CD4-positive, alpha-beta T cell treated with Interleukin-6 for 4 hours (primary cell): ENCODE measurements at regions not wholly inside any gene's neighbourhood (a gene's known extent, or its start where the extent isn't known, plus 50 kb on each side); places are given as distances from the start of the nearest gene placed in this dataset.

Experiments
- DNase-seq: peaks from one replicate; pipeline ENCODE4 v3.0.0-alpha.2; 2020; ENCODE audit warnings: mixed read lengths

- no peak for DNase-seq
Measured at GRCh38 chr3:105174017-105174615, 192.6 kb upstream of the ALCAM start.

GRCh38 chr3:105177576-105177975, 189.1 kb upstream of the ALCAM start:
- DNase-seq: no peak

GRCh38 chr3:105187344-105187743, 179.4 kb upstream of the ALCAM start:
- DNase-seq: no peak

GRCh38 chr3:105195260-105195659, 171.4 kb upstream of the ALCAM start:
- no peak for DNase-seq

GRCh38 chr3:105197863-105198262, 168.8 kb upstream of the ALCAM start:
- DNase-seq: no peak

GRCh38 chr3:105199217-105199616, 167.5 kb upstream of the ALCAM start:
- no peak for DNase-seq

- no peak for DNase-seq
Measured at GRCh38 chr3:105210141-105210540, 156.6 kb upstream of the ALCAM start.

- no peak for DNase-seq
Measured at GRCh38 chr3:105214590-105214989, 152.1 kb upstream of the ALCAM start.

- DNase-seq: no peak
Measured at GRCh38 chr3:105222568-105223093, 144.1 kb upstream of the ALCAM start.

- no peak for DNase-seq
Measured at GRCh38 chr3:105223815-105224214, 142.9 kb upstream of the ALCAM start.

GRCh38 chr3:105228696-105229095, 138.0 kb upstream of the ALCAM start:
- no peak for DNase-seq

GRCh38 chr3:105232553-105232952, 134.2 kb upstream of the ALCAM start:
- no peak for DNase-seq

GRCh38 chr3:105233010-105233409, 133.7 kb upstream of the ALCAM start:
- no peak for DNase-seq

- DNase-seq: no peak
Measured at GRCh38 chr3:105235221-105235620, 131.5 kb upstream of the ALCAM start.

GRCh38 chr3:105235785-105236184, 130.9 kb upstream of the ALCAM start:
- no peak for DNase-seq

- DNase-seq: no peak
Measured at GRCh38 chr3:105238367-105238766, 128.3 kb upstream of the ALCAM start.

- no peak for DNase-seq
Measured at GRCh38 chr3:105243076-105243475, 123.6 kb upstream of the ALCAM start.

- DNase-seq: no peak
Measured at GRCh38 chr3:105246536-105246935, 120.2 kb upstream of the ALCAM start.

GRCh38 chr3:105253225-105253624, 113.5 kb upstream of the ALCAM start:
- no peak for DNase-seq

- no peak for DNase-seq
Measured at GRCh38 chr3:105254154-105254553, 112.6 kb upstream of the ALCAM start.

- no peak for DNase-seq
Measured at GRCh38 chr3:105255350-105255749, 111.4 kb upstream of the ALCAM start.

GRCh38 chr3:105259496-105259895, 107.2 kb upstream of the ALCAM start:
- no peak for DNase-seq

- no peak for DNase-seq
Measured at GRCh38 chr3:105260385-105260784, 106.3 kb upstream of the ALCAM start.

- no peak for DNase-seq
Measured at GRCh38 chr3:105274536-105274935, 92.2 kb upstream of the ALCAM start.

- DNase-seq: no peak
Measured at GRCh38 chr3:105274958-105275357, 91.8 kb upstream of the ALCAM start.
